ENCODE measurements at regions not wholly inside any gene's neighbourhood (a gene's known extent, or its start where the extent isn't known, plus 50 kb on each side); places are given as distances from the start of the nearest gene placed in this dataset.

- TF ChIP-seq POLR2A (IDR thresholded peaks at IDR 0.05) (no peak), CTCF (IDR thresholded peaks at IDR 0.05) (no peak)
These were observed 679.5 kb downstream of the KCNJ2 start for GRCh38 chr17:70848785-70849184.

Measured in vagina (tissue), 2 donors.